ENCODE measurements at regions not wholly inside any gene's neighbourhood (a gene's known extent, or its start where the extent isn't known, plus 50 kb on each side); places are given as distances from the start of the nearest gene placed in this dataset.
"Not testable (repeated sequence)": the region's sequence is repeated elsewhere in the genome, so short reads cannot be mapped to it uniquely, and the experiment has no call there.

- H3K4me3 ChIP-seq = no peak overlapping the region
- no peaks in the 10 kb centered on the region for H3K27me3 ChIP-seq
- TF ChIP-seq POLR2A (IDR thresholded peaks at IDR 0.05) = no peak
- TF ChIP-seq EP300 (IDR thresholded peaks at IDR 0.05) = no peak
- TF ChIP-seq CTCF (IDR thresholded peaks at IDR 0.05) = no peak
- no peaks in the 10 kb centered on the region for H3K36me3 ChIP-seq
- DNase-seq = no peak
- H3K4me1 ChIP-seq (ENCODE audit: insufficient read depth) = no peaks in the 10 kb centered on the region
- no peak overlapping the region for H3K27ac ChIP-seq
- WGBS, 3 donors = 95 to 100% (median 97%) methylated on average over 1 of the region's 1 CpG
- intact Hi-C loops (cut with DNase I) = no loop called here
- no peaks in the 10 kb centered on the region for H3K9me3 ChIP-seq
Observed at GRCh38 chr14:58774531-58774930, 136.8 kb downstream of the DACT1 start.

GRCh38 chr14:58775130-58775529, 137.4 kb downstream of the DACT1 start:
- 94 to 96% (median 94%) methylated on average over 4 of the region's 4 CpGs for WGBS, 3 donors
- H3K4me3 ChIP-seq; intact Hi-C loops (cut with DNase I); H3K27ac ChIP-seq; H3K27me3 ChIP-seq; H3K4me1 ChIP-seq (ENCODE audit: insufficient read depth); H3K36me3 ChIP-seq; H3K9me3 ChIP-seq; DNase-seq: not testable (repeated sequence)

- Histone ChIP-seq H3K9me3 (no peaks in the 10 kb centered on the region), H3K27me3 (no peaks in the 10 kb centered on the region), H3K27ac (no peak overlapping the region), H3K4me1 (ENCODE audit: insufficient read depth) (no peaks in the 10 kb centered on the region), H3K36me3 (no peaks in the 10 kb centered on the region), H3K4me3 (no peak overlapping the region)
- intact Hi-C loops (cut with DNase I) = no loop called here
- TF ChIP-seq CTCF (IDR thresholded peaks at IDR 0.05) (no peak), POLR2A (IDR thresholded peaks at IDR 0.05) (no peak), EP300 (IDR thresholded peaks at IDR 0.05) (no peak)
- WGBS, 3 donors = 96 to 99% (median 97%) methylated on average over 4 of the region's 4 CpGs
- no peak for DNase-seq
Observed at GRCh38 chr14:58776516-58776915, 138.8 kb downstream of the DACT1 start.

GRCh38 chr14:58777541-58777979, 139.8 kb downstream of the DACT1 start:
- WGBS, 3 donors = 64 to 76% (median 73%) methylated on average over 7 of the region's 7 CpGs
- Histone ChIP-seq H3K9me3 (no peaks in the 10 kb centered on the region), H3K4me3 (no peak overlapping the region), H3K27me3 (no peaks in the 10 kb centered on the region), H3K27ac (no peak overlapping the region), H3K36me3 (no peaks in the 10 kb centered on the region), H3K4me1 (ENCODE audit: insufficient read depth) (no peaks in the 10 kb centered on the region)
- DNase-seq = no peak
- TF ChIP-seq EP300 (IDR thresholded peaks at IDR 0.05) (no peak), CTCF (IDR thresholded peaks at IDR 0.05) (no peak), POLR2A (IDR thresholded peaks at IDR 0.05) (no peak)
- intact Hi-C loops (cut with DNase I) = no loop called here

- Histone ChIP-seq H3K27me3 (no peaks in the 10 kb centered on the region), H3K9me3 (no peaks in the 10 kb centered on the region), H3K36me3 (no peaks in the 10 kb centered on the region), H3K27ac (no peak overlapping the region), H3K4me1 (ENCODE audit: insufficient read depth) (no peaks in the 10 kb centered on the region), H3K4me3 (no peak overlapping the region)
- WGBS, 3 donors = 90 to 95% (median 92%) methylated on average over 3 of the region's 3 CpGs
- DNase-seq = no peak
- intact Hi-C loops (cut with DNase I) = no loop called here
- TF ChIP-seq POLR2A (IDR thresholded peaks at IDR 0.05) = no peak
- no peak for TF ChIP-seq CTCF (IDR thresholded peaks at IDR 0.05)
- TF ChIP-seq EP300 (IDR thresholded peaks at IDR 0.05) = no peak
Observed at GRCh38 chr14:58778202-58778601, 140.4 kb downstream of the DACT1 start.
